ENCODE measurements at regions not wholly inside any gene's neighbourhood (a gene's known extent, or its start where the extent isn't known, plus 50 kb on each side); places are given as distances from the start of the nearest gene placed in this dataset.

DNA sequence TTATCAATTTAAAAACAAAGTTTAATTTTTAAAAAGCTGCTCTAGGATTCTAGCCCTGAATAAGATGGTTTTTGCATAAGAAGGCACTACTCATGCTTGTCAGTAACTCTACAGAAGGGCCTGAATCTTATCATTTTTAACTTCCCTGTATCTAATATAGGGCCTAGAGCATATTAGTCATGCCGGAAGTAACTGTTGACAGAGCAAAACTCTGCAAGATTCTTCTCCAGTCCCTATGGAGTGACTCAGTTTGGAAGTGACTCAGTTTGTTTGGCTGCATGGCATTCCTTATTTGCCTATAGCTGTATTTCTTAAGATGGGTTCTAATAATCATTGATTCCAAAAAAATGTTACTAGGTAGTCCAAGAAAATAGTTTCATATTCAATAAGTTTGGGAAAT lies 431.8 kb upstream of the HTR2C start:
- TF ChIP-seq POLR2A (IDR thresholded peaks at IDR 0.05; ENCODE audit: low read length), result no peak
- no peak for TF ChIP-seq GATA1 (IDR thresholded peaks at IDR 0.05; ENCODE audit: low read depth, low read length)
- DNase-seq, result peak in 1 of 2 experiments; percentile 1

DNA sequence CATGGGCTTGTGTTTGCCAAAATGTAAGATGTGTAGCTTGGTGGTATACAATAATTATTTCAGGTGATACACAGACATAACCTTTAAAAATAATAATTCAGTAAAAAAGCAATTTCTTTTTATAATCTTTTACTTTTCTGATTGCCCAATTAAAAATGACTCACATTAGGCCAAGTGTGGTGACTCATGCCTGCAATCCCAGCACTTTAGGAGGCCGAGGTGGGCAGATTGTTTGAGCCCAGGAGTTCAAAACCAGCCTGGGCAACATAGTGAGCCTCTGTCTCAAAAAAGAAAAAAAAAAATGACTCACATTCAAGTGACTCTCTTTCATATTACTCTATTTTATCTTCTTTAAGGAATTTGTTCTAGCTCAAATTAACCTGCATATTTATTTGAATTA lies 449.4 kb upstream of the HTR2C start:
- TF ChIP-seq GATA1 (IDR thresholded peaks at IDR 0.05; ENCODE audit: low read depth, low read length) (no peak), POLR2A (IDR thresholded peaks at IDR 0.05; ENCODE audit: low read length) (no peak)
- DNase-seq, result no peak

DNA sequence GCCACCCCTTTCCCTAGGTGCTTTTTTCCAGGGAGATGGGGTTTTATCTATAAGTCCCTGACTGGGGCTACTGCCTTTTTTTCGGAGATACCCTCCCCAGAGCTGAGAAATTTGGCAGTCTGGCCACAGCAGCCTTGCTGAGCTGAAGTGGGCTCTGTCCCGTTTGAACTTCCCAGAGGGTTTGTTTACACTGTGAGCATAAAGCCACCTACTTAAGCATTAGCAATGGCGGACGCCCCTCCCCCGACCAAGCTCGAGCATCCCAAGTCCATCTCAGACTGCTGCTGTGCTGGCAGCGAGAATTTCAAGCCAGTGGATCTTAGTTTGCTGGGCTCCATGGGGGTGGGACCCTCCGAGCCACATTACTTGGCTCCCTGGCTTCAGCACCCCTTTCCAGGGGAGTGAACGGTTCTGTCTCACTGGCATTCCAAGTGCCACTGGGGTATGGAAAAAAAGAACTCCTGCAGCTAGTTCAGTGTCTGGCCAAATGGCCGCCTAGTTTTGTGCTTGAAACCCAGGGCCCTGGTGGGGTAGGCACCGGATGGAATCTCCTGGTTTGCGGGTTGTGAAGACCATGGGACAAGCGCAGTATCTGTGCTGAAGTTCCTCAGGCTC lies 456.4 kb upstream of the HTR2C start:
- no peak for DNase-seq
- TF ChIP-seq GATA1 (IDR thresholded peaks at IDR 0.05; ENCODE audit: low read depth, low read length), result no peak
- no peak for TF ChIP-seq POLR2A (IDR thresholded peaks at IDR 0.05; ENCODE audit: low read length)

DNA sequence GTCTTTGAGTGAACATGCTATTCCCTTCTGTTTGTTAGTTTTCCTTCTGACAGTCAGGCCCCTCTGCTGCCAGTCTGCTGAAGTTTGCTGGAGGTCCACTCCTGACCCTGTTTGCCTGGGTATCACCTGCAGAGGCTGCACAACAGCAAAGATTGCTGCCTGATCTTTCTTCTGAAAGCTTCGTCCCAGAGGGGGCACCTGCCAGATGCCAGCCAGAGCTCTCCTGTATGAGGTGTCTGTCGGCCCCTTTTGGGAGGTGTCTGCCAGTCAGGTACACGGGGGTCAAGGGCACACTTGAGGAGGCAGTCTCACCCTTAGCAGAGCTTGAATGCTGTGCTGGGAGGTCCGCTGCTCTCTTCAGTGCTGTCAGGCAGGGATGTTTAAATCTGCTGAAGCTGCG lies 456.9 kb upstream of the HTR2C start:
- TF ChIP-seq POLR2A (IDR thresholded peaks at IDR 0.05; ENCODE audit: low read length) (no peak), GATA1 (IDR thresholded peaks at IDR 0.05; ENCODE audit: low read depth, low read length) (no peak)
- no peak for DNase-seq

DNA sequence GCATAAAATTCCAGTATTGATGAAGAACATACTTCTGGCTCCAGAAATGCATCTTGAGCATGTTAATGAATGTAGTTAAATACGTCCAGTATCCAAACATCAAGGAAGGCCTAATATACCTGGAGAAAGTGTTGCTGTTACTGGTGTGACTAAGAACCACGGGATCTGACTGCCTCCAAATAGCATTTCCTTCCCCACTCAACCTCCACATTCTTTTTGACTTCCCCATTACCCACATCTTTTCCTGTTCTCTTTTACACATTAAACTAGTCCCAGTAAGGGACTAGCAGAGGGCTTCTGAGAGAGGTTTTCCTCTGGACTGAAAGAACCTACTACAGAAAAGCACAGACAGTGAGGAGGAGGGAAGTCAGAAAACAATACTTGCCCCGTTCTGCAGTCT lies 482.8 kb upstream of the HTR2C start:
- no peak for DNase-seq
- TF ChIP-seq GATA1 (IDR thresholded peaks at IDR 0.05; ENCODE audit: low read depth, low read length) (no peak), POLR2A (IDR thresholded peaks at IDR 0.05; ENCODE audit: low read length) (no peak)

DNA sequence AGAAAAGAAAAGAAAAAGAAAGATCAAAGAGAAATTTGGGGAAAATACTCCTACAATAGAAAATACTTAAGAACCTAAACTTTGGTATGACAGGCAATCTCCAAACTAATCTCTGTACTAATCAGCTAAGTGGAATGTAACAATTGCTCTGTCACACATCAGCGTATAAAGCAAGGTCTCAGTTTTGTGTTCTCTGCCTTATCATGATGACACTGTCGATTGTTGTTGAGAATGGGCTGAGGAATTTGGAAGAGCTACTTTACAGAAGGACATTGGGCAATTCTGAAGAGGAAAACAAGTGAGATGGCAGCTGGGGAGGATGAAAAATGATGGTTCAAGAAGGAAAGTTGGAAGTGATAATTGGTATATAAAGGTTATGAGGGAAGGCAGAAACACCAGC lies 486.0 kb upstream of the HTR2C start:
- no peak for TF ChIP-seq POLR2A (IDR thresholded peaks at IDR 0.05; ENCODE audit: low read length)
- no peak for TF ChIP-seq GATA1 (IDR thresholded peaks at IDR 0.05; ENCODE audit: low read depth, low read length)
- DNase-seq, result no peak

DNA sequence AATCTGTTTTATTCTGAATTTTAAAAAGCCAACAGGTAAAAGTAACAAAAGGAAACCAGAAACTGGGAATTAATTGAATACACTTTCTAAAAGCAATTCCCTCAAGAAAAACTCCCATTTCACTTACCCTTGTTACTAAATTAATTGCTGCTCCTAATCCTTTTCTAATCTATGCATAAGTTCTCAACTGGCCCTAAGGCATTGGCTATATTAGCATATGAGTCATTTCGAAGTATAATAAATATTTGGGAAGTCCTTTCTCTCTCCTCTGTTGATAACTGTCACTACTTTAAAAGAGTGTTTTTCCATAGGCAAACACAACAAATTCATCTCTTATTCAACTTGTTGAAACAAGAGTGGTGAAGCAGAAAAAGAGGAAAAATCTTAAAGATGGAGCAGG lies 486.5 kb upstream of the HTR2C start:
- TF ChIP-seq GATA1 (IDR thresholded peaks at IDR 0.05; ENCODE audit: low read depth, low read length) (no peak), POLR2A (IDR thresholded peaks at IDR 0.05; ENCODE audit: low read length) (no peak)
- DNase-seq, result no peak

DNA sequence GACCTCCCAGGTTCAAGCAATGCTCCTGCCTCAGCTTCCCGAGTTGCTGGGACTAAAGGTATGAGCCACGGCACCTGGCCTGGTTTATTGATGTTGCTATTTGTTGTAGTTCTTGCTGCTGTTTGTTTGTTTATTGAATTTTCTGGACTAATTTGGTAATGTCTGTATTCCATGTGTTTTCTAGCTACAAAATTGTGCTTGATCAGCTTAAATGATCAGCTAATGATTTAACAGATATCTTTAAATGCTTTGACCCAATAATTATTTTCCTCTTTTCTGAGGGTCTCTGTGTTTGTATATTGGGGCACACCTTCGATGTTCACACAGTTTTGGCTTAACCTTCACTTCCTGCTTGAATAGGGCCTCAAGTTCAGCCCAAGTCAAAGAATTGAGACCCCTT lies 488.1 kb upstream of the HTR2C start:
- no peak for DNase-seq
- no peak for TF ChIP-seq POLR2A (IDR thresholded peaks at IDR 0.05; ENCODE audit: low read length)
- TF ChIP-seq GATA1 (IDR thresholded peaks at IDR 0.05; ENCODE audit: low read depth, low read length), result no peak

DNA sequence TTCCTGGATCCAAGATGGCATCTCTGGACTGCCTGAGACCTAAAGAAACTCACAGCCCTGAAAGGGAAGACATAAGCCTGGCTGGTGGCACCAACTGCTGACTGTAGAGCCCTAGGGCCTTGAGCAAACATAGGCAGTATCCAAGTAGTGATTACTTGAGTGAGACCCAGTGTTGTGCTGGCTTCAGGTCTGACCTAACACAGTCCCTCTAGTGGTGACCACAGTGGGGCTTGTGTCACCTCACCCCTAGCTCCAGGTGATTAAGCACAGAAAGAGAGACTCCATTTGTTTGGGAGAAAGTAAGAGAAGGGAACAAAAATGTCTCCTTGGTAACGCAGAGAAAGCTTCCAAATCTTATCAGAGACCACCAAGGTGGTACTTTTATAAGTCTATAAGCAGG lies 496.3 kb upstream of the HTR2C start:
- DNase-seq, result no peak
- TF ChIP-seq POLR2A (IDR thresholded peaks at IDR 0.05; ENCODE audit: low read length), result no peak
- TF ChIP-seq GATA1 (IDR thresholded peaks at IDR 0.05; ENCODE audit: low read depth, low read length), result no peak

DNA sequence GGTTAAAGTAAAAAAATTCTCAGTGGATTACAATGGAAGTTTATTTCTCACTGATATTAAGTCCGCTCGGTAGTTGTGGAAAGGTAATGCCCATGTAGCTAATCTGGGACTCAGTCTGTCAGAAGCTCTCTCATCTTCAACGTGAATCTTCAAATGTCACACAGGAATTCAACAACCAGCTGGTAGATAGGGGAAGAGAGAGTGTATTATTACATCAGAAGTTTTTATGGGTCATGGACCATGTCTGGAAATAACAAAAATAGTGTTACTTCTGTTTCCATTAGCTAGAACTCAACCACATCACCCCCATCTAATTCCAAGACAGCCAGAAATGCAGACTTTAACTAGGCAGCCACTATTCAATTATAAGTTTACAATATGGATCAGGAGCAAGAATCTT lies 506.1 kb upstream of the HTR2C start:
- no peak for DNase-seq
- no peak for TF ChIP-seq POLR2A (IDR thresholded peaks at IDR 0.05; ENCODE audit: low read length)
- TF ChIP-seq GATA1 (IDR thresholded peaks at IDR 0.05; ENCODE audit: low read depth, low read length), result no peak

DNA sequence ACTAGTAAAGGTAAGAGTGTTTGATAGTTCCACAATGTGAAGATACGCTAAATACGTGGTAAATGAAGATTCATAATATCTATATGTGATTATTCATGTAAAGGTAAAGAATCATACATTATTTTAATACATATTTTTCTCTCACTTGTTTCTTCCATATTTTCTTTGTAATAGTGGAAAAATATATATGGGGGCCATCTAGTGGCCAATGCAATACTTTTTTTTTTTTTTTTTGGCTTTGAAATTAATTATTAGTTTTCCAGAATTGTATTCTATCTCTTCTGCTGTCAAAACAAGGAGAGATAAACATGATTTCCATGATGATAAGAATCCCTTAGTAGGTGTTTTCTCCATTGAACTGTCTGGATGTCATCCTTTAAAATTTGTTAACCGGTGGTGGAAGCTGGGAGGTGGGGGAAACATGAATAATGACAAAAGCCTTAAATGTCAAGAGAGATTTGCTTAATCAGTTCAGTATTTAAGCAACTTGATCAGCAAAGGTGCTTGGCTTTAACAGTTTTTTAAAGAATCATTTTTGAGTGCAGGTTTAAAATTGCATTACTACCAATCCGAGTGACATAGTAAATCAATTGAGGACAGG lies 508.7 kb upstream of the HTR2C start:
- TF ChIP-seq GATA1 (IDR thresholded peaks at IDR 0.05; ENCODE audit: low read depth, low read length), result no peak
- TF ChIP-seq POLR2A (IDR thresholded peaks at IDR 0.05; ENCODE audit: low read length), result no peak
- DNase-seq, result peak in 1 of 2 experiments; percentile 9

DNA sequence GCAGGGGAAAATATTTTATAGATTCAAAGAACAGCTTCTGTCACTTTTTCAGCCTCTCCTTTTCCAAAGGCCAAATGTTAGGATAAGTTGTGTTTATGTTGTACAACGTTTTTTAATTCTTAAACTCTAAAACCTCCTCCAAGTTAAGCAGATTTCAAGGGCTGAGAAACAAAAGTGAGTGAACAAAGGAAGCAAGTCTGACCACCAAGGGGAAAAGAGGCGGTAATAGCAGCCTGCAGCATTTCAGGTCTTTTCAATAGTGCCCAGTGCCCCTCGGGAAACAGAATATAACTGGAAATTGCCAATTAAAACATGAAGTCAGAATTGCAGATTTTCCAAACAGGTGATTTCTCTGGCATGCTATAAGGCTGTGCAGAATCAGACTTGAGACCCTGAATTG lies 510.0 kb upstream of the HTR2C start:
- no peak for DNase-seq
- no peak for TF ChIP-seq GATA1 (IDR thresholded peaks at IDR 0.05; ENCODE audit: low read depth, low read length)

DNA sequence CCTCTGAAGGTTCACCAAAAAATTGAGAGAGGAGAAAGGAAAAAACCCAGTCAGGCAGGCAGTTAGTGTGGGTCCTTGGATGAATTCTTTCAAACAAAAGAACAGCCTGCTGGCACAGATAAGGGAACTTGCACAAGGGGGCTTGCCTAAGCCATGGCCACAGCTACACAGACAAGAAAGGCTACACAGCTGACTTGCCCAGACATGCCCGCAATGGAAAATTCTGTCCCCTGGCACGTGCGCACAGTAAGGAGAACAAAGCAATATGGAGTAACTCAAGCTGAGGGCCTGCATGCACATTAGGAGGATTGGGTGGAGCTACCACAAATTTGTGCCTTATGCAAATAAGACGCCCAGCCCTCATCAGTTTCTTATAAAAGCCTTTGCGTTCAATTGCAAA lies 512.5 kb upstream of the HTR2C start:
- DNase-seq, result peak; percentile 42 to 76
- TF ChIP-seq GATA1 (IDR thresholded peaks at IDR 0.05; ENCODE audit: low read depth, low read length), result no peak
- no peak for TF ChIP-seq POLR2A (IDR thresholded peaks at IDR 0.05; ENCODE audit: low read length)

DNA sequence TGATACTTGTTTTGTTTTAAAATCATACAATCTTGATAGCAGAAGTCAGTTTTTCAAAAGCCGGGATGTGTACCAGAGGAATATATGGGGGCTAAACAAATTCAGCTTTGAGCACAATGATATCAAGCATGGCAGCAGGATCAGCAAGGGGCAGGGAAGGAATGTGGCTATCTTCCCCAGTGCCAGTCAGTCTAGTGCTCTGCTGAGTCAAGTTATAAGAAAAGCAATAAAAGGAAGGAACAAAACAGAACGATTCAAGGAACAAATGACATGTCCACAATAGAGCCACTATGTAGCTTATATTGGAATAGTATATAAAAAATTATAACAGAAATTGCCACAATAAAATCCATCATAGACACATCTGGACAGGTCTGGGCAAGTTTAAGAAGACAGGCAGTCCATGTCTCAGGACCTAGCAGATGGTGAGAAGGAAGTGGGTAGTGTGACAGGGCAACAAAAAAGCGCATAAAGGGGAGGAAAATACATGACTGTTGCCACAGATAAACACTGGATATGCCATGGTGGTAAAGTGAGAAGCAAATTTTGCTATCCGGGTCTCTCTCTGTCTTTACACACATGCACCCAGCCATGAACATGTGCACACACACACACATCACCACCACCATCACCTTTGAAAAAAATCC lies 518.2 kb upstream of the HTR2C start:
- TF ChIP-seq POLR2A (IDR thresholded peaks at IDR 0.05; ENCODE audit: low read length) (no peak), GATA1 (IDR thresholded peaks at IDR 0.05; ENCODE audit: low read depth, low read length) (no peak)
- peak; percentile 1 to 24 for DNase-seq

DNA sequence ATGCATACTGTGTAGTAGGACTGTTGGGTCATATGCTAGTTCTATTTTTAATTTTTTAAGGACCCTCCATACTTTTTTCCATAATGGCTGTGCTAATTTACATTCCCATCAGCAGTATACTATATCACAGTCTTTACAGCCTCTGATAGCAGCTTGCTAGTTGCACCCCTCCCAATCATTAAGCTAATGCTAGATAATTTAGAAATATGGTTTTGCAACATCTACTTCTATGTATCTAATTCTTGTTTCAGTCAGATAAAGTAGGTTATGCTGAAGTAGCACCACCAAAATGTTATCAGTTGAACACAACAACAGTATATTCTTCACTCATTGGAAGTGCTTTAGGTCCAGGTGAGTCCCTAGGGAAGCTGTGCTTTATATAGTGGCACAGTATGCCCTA lies 522.7 kb upstream of the HTR2C start:
- no peak for TF ChIP-seq GATA1 (IDR thresholded peaks at IDR 0.05; ENCODE audit: low read depth, low read length)
- TF ChIP-seq POLR2A (IDR thresholded peaks at IDR 0.05; ENCODE audit: low read length), result no peak
- DNase-seq, result peak; percentile 18 to 47

Measured in erythroblast (primary cell).